ENCODE measurements at regions not wholly inside any gene's neighbourhood (a gene's known extent, or its start where the extent isn't known, plus 50 kb on each side); places are given as distances from the start of the nearest gene placed in this dataset.
"Not testable (repeated sequence)": the region's sequence is repeated elsewhere in the genome, so short reads cannot be mapped to it uniquely, and the experiment has no call there.

DNA sequence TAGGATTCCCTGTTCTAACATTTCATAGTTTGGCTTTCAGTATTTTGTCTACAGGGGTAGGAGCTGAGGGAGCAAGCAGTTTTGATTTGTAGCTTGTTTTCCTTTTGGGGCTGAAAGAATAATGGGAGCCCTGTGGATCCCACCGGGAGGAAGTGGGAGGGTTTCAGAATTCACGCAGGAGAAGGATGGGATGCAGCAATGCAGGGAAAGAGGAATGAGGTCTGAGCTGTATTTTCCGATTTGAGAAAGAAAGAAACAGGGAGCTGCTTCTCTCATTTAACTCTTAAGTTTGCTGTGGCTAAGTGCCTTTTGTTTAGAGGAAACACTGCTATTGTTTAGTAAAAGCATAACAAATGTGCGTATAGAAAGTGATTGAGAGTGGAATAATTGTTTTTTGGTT, 141.0 kb downstream of the ADCYAP1 start:
- no peak for DNase-seq (ENCODE audit: low spot score)

- DNase-seq (ENCODE audit: low spot score) = no peak
Observed at GRCh38 chr18:1047406-1047805, 142.7 kb downstream of the ADCYAP1 start.

GRCh38 chr18:1048032-1048431, 143.4 kb downstream of the ADCYAP1 start:
- DNase-seq (ENCODE audit: low spot score) = no peak

GRCh38 chr18:1049173-1049572, 144.5 kb downstream of the ADCYAP1 start:
- no peak for DNase-seq (ENCODE audit: low spot score)

DNA sequence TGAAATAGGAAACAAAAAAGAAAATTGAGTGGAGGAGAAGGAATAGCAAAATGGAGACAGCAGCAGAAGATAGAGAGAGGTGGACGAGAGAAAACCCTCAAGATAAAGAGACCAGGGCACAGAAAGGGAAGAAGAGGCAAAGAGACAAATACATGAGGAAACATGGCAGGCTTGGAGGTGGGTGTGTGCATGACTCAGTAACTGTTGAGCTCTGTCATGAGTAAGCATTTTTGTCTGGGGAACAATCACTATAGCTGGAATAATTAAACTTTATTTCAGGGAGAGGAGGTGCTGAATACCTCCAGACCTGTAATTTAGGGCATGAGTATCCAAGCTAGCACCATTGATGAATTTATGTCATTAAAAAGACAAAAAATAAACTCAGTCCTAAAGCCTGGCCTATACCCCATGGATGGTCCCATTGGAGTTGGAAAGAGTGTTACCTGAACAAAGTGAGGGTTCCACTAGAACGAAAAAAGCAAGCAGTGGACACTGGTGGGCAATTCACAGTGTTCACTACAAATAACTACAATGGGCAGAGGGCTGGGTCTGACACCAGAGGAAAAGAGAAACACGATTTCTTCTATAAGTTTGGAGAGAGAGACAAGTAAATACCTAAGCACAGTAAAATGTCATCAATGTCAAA, 145.5 kb downstream of the ADCYAP1 start:
- DNase-seq (ENCODE audit: low spot score) = no peak

- DNase-seq (ENCODE audit: low spot score) = no peak
Observed at GRCh38 chr18:1052301-1052700, 147.6 kb downstream of the ADCYAP1 start.

DNA sequence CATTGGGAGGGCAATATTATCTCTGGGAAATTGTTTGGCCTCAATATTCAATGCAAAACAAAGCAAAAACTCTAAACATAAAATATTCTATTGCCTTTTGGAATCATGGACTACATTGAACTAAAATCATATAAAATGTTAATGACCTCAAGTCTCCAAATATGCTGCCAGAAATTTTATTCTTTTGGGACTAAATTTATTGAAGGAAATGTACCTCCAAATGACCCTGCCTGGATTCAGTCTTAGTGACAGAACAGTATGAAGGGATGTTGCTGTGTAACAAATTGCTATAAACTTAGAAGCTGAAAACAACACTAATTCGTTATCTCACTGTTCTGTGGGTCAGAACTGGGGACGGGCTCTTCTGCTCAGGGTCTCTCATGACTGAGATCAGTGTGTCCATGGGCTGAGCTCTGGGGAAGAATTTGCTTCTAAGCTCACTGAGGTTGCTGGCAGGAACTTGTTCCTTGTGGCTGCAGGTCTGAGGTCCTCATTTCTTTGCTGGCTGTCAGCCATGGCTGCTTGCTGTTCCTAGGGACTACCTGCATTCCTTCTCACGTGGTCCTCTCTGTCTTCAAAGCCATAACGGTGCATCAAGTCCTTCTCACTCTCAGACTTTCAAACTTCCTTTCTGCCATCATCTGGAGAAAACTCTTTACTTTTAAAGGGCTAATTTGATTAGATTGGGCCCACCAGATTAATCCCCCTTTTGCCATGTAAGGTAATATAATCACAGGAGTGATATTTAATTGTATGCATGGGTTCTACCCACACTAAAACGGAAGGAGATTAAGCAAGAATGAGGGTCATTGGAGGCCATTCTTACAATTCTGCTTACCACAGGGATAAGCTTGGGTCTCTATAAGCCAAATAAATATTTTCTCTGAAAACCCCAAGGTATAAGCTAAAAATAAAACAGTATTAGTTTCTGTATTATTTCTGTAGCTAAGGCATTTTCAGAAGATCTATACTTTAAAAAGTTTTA, 149.0 kb downstream of the ADCYAP1 start:
- DNase-seq (ENCODE audit: low spot score) = no peak

DNA sequence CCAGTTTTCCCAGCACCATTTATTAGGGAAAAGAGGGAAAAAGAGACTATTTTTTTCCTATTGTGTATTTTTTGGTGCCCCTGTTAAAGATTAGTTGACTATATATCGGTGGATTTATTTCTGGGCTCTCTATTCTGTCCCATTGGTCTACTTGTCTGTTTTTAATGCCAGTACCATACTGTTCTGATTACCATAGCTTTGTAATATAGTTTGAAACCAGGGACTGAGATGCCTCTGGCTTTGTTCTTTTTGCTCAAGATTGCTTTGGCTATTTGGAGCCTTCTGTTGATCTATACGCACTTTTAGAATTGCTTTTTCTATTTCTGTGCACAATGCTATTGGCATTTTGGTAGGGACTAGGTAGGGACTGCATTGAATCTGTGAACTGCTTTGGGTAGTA, 151.7 kb downstream of the ADCYAP1 start:
- no peak for DNase-seq (ENCODE audit: low spot score)

DNA sequence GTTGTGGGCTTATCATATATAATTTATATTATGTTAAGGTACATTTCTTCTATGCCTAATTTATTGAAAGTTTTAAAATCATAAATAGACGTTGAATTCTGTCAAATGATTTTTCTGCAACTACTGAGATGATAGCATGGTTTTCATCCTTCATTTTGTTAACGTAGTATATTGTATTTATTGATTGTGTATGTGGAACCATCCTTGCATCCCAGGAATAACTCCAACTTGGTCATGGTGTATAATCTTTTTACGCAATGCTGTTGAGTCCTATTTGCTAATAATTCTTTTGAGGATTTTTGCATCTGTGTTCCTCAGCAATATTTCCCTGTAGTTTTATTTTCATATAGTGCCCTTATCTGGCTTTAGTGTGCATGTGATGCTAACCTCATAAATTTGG, 152.7 kb downstream of the ADCYAP1 start:
- no peak for DNase-seq (ENCODE audit: low spot score)

- no peak for DNase-seq (ENCODE audit: low spot score)
Observed at GRCh38 chr18:1062588-1062987, 157.9 kb downstream of the ADCYAP1 start.

DNA sequence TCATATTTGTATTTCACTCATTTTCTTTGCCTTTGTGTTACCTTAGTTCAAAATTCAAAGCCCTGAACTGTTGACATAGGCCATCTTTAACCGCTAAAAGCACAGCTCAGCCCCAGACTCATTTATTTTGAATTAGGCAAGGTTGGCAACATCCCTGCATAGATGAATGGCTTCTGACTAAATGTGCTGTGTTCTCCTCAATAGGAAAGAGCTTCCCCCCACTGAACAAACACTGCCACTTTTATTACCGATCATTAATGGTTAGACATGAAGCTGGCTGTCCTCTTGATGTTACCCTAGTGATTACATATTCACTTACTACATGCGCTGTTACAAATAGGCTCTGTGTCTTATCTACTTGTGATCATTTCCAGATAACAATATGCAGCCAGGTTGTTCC, 170.7 kb downstream of the ADCYAP1 start:
- no peak for DNase-seq (ENCODE audit: low spot score)

GRCh38 chr18:1075876-1076275, 171.2 kb downstream of the ADCYAP1 start:
- no peak for DNase-seq (ENCODE audit: low spot score)

- no peak for DNase-seq (ENCODE audit: low spot score)
Observed at GRCh38 chr18:1078301-1078700, 173.6 kb downstream of the ADCYAP1 start.

GRCh38 chr18:1083675-1084074, 179.0 kb downstream of the ADCYAP1 start:
- not testable (repeated sequence) for DNase-seq (ENCODE audit: low spot score)

- DNase-seq (ENCODE audit: low spot score) = no peak
Observed at GRCh38 chr18:1090758-1091157, 186.1 kb downstream of the ADCYAP1 start.

GRCh38 chr18:1092228-1092627, 187.6 kb downstream of the ADCYAP1 start:
- no peak for DNase-seq (ENCODE audit: low spot score)

GRCh38 chr18:1094409-1094808, 189.7 kb downstream of the ADCYAP1 start:
- no peak for DNase-seq (ENCODE audit: low spot score)

GRCh38 chr18:1097991-1098735, 193.5 kb downstream of the ADCYAP1 start:
- not testable (repeated sequence) for DNase-seq (ENCODE audit: low spot score)

- DNase-seq (ENCODE audit: low spot score) = no peak
Observed at GRCh38 chr18:1102848-1103247, 198.2 kb downstream of the ADCYAP1 start.

DNA sequence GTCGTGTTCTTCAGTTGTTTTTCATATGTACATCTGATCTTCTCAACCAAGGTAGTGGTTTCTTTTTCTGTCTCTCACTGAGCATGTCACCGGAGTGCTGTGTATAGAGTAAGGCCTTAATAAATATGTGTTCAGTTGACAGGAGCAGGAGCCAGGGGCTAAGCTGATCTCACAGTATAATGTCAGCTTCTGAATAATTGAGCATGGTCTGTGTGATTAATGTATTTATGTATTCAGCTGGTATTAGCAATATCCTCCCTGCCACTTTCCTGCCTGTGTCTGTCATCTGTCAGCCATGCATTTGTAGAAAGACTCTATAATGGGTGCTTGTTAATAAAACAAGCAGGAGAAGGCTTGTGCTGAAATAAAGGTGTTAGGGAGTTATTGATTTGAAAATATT, 198.9 kb downstream of the ADCYAP1 start:
- DNase-seq (ENCODE audit: low spot score) = no peak

DNA sequence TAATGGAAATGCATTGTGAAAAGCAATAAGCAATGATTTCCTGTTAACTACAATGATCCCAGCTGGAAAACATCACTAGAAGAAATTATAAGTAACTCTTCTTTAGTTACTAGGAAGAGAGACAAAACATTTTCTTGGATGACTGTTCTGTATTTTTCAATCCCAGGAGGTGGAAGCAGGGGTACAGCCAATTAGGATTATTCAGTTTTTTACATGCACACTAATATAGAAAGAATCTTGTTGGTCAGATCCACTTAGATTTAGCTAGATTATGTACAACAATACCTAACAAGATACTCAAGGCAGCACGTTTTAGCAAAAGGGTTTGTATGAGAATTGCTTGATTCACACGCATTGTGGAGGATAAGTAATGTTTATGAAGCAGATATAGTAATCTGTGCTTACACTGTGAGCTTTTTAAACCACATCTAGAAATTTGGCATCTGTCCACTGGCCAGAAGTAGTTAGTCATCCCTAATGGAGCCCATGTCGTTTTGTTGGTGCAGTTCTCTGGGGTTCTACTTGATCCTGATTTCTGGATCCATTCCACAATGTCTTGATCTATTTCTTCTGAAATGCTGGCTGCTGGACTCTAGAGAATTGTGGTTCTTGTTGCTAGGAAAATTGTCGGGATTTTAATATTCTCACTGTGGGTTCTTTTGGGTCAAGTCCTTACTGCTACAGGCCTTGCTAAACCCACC, 199.7 kb downstream of the ADCYAP1 start:
- DNase-seq (ENCODE audit: low spot score) = no peak

DNA sequence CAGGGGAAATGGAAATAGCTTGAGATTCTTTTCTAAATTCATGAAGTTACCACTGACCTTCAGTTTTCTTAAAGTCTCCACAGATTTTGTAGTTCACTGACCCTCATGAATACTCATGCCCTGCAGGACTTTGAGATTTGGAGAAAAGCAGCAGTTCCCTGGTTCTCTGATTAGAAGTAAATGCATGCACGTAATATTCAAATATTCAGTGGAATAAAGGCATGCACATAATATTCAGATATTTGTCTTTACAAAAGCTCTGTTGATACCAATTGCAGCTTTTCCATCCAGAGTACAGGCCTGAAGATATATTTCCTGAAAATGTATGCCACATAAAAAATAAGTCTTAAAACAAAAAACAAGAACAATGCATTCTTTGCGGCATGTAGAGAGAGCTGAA, 219.8 kb downstream of the ADCYAP1 start:
- no peak for DNase-seq (ENCODE audit: low spot score)
